Gastroesophageal sphincter (tissue), 4 donors: ENCODE measurements at regions not wholly inside any gene's neighbourhood (a gene's known extent, or its start where the extent isn't known, plus 50 kb on each side); places are given as distances from the start of the nearest gene placed in this dataset.

ENCODE experiments used
- ATAC-seq: fragments of 150-250 bp; one replicate; pipeline ENCODE4 v1.9.1; 2016; ENCODE audit warnings: mild to moderate bottlenecking, moderate library complexity
- H3K27ac ChIP-seq, 4 donors: fragments of 200-600 bp; sonication (generic) in 3 of 4; 1 replicate in 3 of 4; 2 replicates in 1 of 4; pipeline ENCODE4 v1.5.1; 2016 to 2019
- H3K27me3 ChIP-seq: fragments of 200-600 bp; sonication (generic); one replicate; pipeline ENCODE4 v1.5.1; 2019
- H3K36me3 ChIP-seq, 2 donors: fragments of 200-600 bp; sonication (generic); one replicate each; pipeline ENCODE4 v1.5.1; 2019; ENCODE audit warnings: control low read depth in 1 of 2
- H3K4me1 ChIP-seq, 3 donors: fragments of 200-600 bp; sonication (generic); 1 replicate in 2 of 3; 2 replicates in 1 of 3; pipeline ENCODE4 v1.5.1; 2016 to 2019; ENCODE audit warnings: control low read depth in 2 of 3
- H3K4me3 ChIP-seq, 2 donors: fragments of 200-600 bp; sonication (generic); one replicate each; pipeline ENCODE4 v1.5.1; 2019; ENCODE audit warnings: mild to moderate bottlenecking in 1 of 2, moderate library complexity in 1 of 2
- H3K9me3 ChIP-seq, 3 donors: fragments of 200-600 bp; sonication (generic); one replicate each; pipeline ENCODE4 v1.5.1; 2017 to 2019; ENCODE audit warnings: control low read depth in 2 of 3
- EP300 ChIP-seq: sonication (generic); formaldehyde crosslinking; IDR thresholded peaks from one replicate; pipeline ENCODE4 v1.6.1; 2017; ENCODE audit warnings: antibody characterized with exemption, mild to moderate bottlenecking
- POLR2A ChIP-seq, 2 donors: fragments of 450-650 bp; IDR thresholded peaks; one replicate each; pipeline ENCODE4 v1.6.1; 2017; ENCODE audit warnings: antibody characterized with exemption in 2 of 2, mild to moderate bottlenecking in 2 of 2, moderate library complexity in 1 of 2
- POLR2AphosphoS5 ChIP-seq: sonication (generic); formaldehyde crosslinking; IDR thresholded peaks from one replicate; pipeline ENCODE4 v1.6.1; 2017; ENCODE audit warnings: antibody characterized with exemption
- WGBS, 2 donors: methylation state at CpG; one replicate each; pipeline ENCODE4 v1.1.5; 2018; ENCODE audit warnings: low coverage in 1 of 2; 5-methylcytosine and 5-hydroxymethylcytosine counted together
- TF ChIP-seq, protein P1 (sequence below), 4 experiments: fragments of 200-600 bp in 2 of 4; fragments of 450-650 bp in 2 of 4; sonication (generic) in 1 of 4; IDR thresholded peaks; one replicate each; pipeline ENCODE4 v1.5.1; 2017 to 2019; ENCODE audit warnings: antibody characterized with exemption in 4 of 4, mild to moderate bottlenecking in 2 of 4, moderate library complexity in 2 of 4

DNA sequence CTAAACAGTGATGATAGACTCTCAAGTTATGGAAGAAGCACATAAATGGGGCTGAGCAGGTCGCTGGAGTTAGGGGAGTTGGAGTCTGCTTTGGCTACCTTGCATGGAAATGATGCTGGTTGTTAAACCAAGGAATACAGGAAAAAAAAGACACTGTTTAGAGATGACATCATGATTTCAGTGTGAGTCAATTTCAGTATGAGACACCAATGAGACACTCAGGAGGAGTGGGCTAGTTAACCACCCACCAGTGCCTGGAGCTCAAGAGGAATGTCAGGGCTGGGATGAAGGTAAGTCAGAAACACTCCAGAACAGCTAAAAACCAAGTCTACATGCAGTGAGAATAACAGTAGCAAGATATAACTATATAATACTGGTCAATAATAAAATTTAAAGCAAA is 303.6 kb downstream of the SOX11 start:
- Histone ChIP-seq H3K27ac (no peak overlapping the region), H3K9me3 (no peaks in the 10 kb centered on the region), H3K4me1 (no peaks in the 10 kb centered on the region), H3K4me3 (no peak overlapping the region), H3K36me3 (no peaks in the 10 kb centered on the region), H3K27me3 (peaks cover 16% of the 10 kb centered on the region)
- TF ChIP-seq EP300 = no peak
- no peak for TF ChIP-seq POLR2A (IDR thresholded peaks at IDR 0.05)
- TF ChIP-seq POLR2AphosphoS5 = no peak
- TF ChIP-seq, protein P1, sequence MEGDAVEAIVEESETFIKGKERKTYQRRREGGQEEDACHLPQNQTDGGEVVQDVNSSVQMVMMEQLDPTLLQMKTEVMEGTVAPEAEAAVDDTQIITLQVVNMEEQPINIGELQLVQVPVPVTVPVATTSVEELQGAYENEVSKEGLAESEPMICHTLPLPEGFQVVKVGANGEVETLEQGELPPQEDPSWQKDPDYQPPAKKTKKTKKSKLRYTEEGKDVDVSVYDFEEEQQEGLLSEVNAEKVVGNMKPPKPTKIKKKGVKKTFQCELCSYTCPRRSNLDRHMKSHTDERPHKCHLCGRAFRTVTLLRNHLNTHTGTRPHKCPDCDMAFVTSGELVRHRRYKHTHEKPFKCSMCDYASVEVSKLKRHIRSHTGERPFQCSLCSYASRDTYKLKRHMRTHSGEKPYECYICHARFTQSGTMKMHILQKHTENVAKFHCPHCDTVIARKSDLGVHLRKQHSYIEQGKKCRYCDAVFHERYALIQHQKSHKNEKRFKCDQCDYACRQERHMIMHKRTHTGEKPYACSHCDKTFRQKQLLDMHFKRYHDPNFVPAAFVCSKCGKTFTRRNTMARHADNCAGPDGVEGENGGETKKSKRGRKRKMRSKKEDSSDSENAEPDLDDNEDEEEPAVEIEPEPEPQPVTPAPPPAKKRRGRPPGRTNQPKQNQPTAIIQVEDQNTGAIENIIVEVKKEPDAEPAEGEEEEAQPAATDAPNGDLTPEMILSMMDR (IDR thresholded peaks at IDR 0.05) = no peak
- WGBS, 2 donors = 89% methylated on average over 1 of the region's 1 CpG; no CpG with 5 or more reads in 1 of the 2 donors
- ATAC-seq = no peak

DNA sequence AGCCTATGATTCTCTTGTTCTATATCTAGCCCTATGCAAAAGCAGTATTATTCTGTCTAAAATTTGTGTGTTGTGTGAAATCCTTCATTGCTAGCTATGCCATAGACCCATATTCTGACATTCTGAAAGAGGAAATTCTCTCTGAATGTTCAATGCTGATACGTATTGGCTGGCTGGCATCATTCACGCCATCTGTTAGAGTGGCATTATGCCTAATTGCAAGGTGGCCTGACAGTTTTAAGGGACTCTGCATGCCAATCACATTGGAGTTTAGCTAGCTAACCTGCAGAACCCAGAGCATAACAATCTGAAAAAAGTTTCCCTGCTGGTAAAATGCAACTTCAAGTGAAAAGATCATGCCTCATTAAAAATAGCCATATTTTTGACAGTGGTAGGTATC is 316.0 kb downstream of the SOX11 start:
- no peaks in the 10 kb centered on the region for H3K9me3 ChIP-seq
- H3K4me1 ChIP-seq = no peaks in the 10 kb centered on the region
- no peak for ATAC-seq
- no peak overlapping the region for H3K27ac ChIP-seq
- H3K4me3 ChIP-seq = no peak overlapping the region
- no peaks in the 10 kb centered on the region for H3K36me3 ChIP-seq
- no peak for TF ChIP-seq EP300
- TF ChIP-seq POLR2AphosphoS5 = no peak
- TF ChIP-seq POLR2A (IDR thresholded peaks at IDR 0.05) = no peak
- TF ChIP-seq, protein P1 (IDR thresholded peaks at IDR 0.05) = no peak
- H3K27me3 ChIP-seq = no peaks in the 10 kb centered on the region
- 69 to 81% methylated on average over 2 of the region's 2 CpGs for WGBS, 2 donors

- Histone ChIP-seq H3K9me3 (no peaks in the 10 kb centered on the region), H3K27me3 (no peaks in the 10 kb centered on the region), H3K36me3 (no peaks in the 10 kb centered on the region), H3K27ac (no peak overlapping the region), H3K4me3 (no peak overlapping the region), H3K4me1 (no peaks in the 10 kb centered on the region)
- TF ChIP-seq EP300 = no peak
- no peak for TF ChIP-seq POLR2A (IDR thresholded peaks at IDR 0.05)
- TF ChIP-seq POLR2AphosphoS5 = no peak
- TF ChIP-seq, protein P1 (IDR thresholded peaks at IDR 0.05) = no peak
- no peak for ATAC-seq
- WGBS, 2 donors = 67 to 76% methylated on average over 1 of the region's 1 CpG
Observed at GRCh38 chr2:6008726-6009125, 316.5 kb downstream of the SOX11 start.

- H3K27ac ChIP-seq = no peak overlapping the region
- no peaks in the 10 kb centered on the region for H3K36me3 ChIP-seq
- no peak for ATAC-seq
- TF ChIP-seq, protein P1 (IDR thresholded peaks at IDR 0.05) = no peak
- TF ChIP-seq POLR2A (IDR thresholded peaks at IDR 0.05) = no peak
- no peak for TF ChIP-seq POLR2AphosphoS5
- no peak for TF ChIP-seq EP300
- WGBS, 2 donors = 89 to 93% methylated on average over 5 of the region's 5 CpGs
- H3K4me3 ChIP-seq = no peak overlapping the region
- no peaks in the 10 kb centered on the region for H3K4me1 ChIP-seq
- no peaks in the 10 kb centered on the region for H3K9me3 ChIP-seq
- H3K27me3 ChIP-seq = no peaks in the 10 kb centered on the region
Observed at GRCh38 chr2:6010163-6010562, 318.0 kb downstream of the SOX11 start.

GRCh38 chr2:6011921-6012320 is 319.7 kb downstream of the SOX11 start:
- no peak for ATAC-seq
- H3K4me1 ChIP-seq = no peaks in the 10 kb centered on the region
- WGBS, 2 donors = 62 to 65% methylated on average over 4 of the region's 4 CpGs
- H3K27ac ChIP-seq = no peak overlapping the region
- H3K27me3 ChIP-seq = no peaks in the 10 kb centered on the region
- no peaks in the 10 kb centered on the region for H3K36me3 ChIP-seq
- TF ChIP-seq, protein P1 (IDR thresholded peaks at IDR 0.05) = no peak
- TF ChIP-seq POLR2A (IDR thresholded peaks at IDR 0.05) = no peak
- no peak for TF ChIP-seq EP300
- no peak for TF ChIP-seq POLR2AphosphoS5
- H3K9me3 ChIP-seq = no peaks in the 10 kb centered on the region
- no peak overlapping the region for H3K4me3 ChIP-seq
